ENCODE measurements at regions not wholly inside any gene's neighbourhood (a gene's known extent, or its start where the extent isn't known, plus 50 kb on each side); places are given as distances from the start of the nearest gene placed in this dataset.
"Not testable (repeated sequence)": the region's sequence is repeated elsewhere in the genome, so short reads cannot be mapped to it uniquely, and the experiment has no call there.

DNA sequence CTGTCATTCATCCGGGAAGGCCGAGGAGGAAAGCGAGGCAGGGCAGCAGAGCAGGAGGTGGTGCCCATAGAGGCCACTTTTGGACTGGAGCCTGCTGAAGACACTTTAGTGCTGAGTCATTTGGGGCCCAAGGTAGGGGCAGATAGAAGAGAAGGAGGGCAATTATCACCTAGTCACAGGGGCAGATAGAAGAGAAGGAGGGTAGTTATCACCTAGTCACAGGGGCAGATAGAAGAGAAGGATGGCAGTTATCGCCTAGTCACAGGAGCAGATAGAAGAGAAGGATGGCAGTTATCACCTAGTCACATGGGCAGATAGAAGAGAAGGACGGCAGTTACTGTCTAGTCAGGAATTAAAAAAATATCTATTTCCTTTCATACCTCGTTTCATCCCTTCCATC is 1372.6 kb downstream of the FOXD4L5 start:
- H3K4me3 Mint-ChIP-seq; DNase-seq; H3K4me1 Mint-ChIP-seq (ENCODE audit: low read depth); H3K27me3 Mint-ChIP-seq (ENCODE audit: low read depth); H3K27ac Mint-ChIP-seq; ATAC-seq (replicated peaks in 1 of 2): not testable (repeated sequence)
- peaks cover 13 to 17% of the 10 kb centered on the region in 2 donors for H3K9me3 Mint-ChIP-seq
- H3K36me3 Mint-ChIP-seq (ENCODE audit: insufficient read depth in 2 of 2): peaks cover 9 to 11% of the 10 kb centered on the region in 2 donors

- H3K27me3 Mint-ChIP-seq (ENCODE audit: low read depth); H3K4me3 Mint-ChIP-seq; H3K36me3 Mint-ChIP-seq (ENCODE audit: insufficient read depth in 2 of 2); H3K4me1 Mint-ChIP-seq (ENCODE audit: low read depth); ATAC-seq (replicated peaks in 1 of 2); H3K27ac Mint-ChIP-seq; DNase-seq: not testable (repeated sequence)
- H3K9me3 Mint-ChIP-seq: peaks cover 13% of the 10 kb centered on the region in 2 donors
These were observed 1375.9 kb downstream of the FOXD4L5 start for GRCh38 chr9:63909076-63909475.

DNA sequence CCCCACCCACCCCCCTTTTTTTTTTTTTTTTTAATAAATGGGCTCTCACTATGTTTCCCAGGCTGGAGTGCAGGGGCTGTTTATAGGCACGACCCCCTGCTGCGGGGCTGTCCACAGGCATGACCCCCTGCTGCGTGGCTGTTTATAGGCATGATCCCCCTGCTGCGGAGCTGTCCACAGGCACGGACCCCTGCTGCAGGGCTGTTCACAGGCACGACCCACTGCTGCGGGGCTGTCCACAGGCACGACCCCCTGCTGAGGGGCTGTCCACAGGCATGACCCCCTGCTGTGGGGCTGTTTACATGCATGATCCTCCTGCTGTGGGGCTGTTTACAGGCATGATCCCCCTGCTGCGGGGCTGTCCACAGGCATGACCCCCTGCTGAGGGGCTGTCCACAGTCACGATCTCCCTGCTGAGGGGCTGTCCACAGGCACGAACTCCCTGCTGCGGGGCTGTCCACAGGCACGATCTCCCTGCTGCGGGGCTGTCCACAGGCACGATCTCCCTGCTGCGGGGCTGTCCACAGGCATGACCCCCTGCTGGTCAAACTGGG is 1385.3 kb downstream of the FOXD4L5 start:
- H3K4me3 Mint-ChIP-seq; H3K4me1 Mint-ChIP-seq (ENCODE audit: low read depth); DNase-seq; ATAC-seq (replicated peaks in 1 of 2); H3K27ac Mint-ChIP-seq; H3K36me3 Mint-ChIP-seq (ENCODE audit: insufficient read depth in 2 of 2); H3K27me3 Mint-ChIP-seq (ENCODE audit: low read depth); H3K9me3 Mint-ChIP-seq: not testable (repeated sequence)

- not testable (repeated sequence) for H3K4me1 Mint-ChIP-seq (ENCODE audit: low read depth); H3K36me3 Mint-ChIP-seq (ENCODE audit: insufficient read depth in 2 of 2); H3K27ac Mint-ChIP-seq; H3K27me3 Mint-ChIP-seq (ENCODE audit: low read depth); DNase-seq; H3K4me3 Mint-ChIP-seq; H3K9me3 Mint-ChIP-seq; ATAC-seq (replicated peaks in 1 of 2)
These were observed 1403.6 kb downstream of the FOXD4L5 start for GRCh38 chr9:63881386-63881785.

DNA sequence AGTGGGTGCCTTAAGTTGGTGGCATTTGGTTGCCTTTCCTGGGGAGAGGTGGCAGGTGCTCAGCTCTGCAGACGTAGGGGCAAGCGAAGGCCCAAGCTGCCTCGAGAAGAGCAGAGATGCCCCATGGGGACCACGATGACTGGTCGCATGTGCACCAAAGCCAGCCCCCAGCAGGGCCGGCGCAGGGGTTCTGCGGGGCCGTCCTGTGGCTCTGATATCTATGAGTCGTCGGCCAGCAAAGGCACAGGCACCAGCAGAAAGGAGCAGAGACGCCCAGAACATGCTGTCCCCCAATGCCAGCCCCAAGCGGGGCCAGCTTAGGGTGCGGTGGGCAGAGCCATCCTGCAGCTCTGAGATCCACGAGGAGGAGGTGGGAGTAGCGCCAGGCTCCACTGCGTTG is 1408.6 kb downstream of the FOXD4L5 start:
- H3K36me3 Mint-ChIP-seq (ENCODE audit: insufficient read depth in 2 of 2); H3K4me1 Mint-ChIP-seq (ENCODE audit: low read depth); H3K27me3 Mint-ChIP-seq (ENCODE audit: low read depth); DNase-seq; H3K27ac Mint-ChIP-seq; H3K4me3 Mint-ChIP-seq; ATAC-seq (replicated peaks in 1 of 2); H3K9me3 Mint-ChIP-seq: not testable (repeated sequence)

GRCh38 chr9:63859475-63860215 is 1425.4 kb downstream of the FOXD4L5 start:
- H3K27ac Mint-ChIP-seq: no peak overlapping the region
- H3K9me3 Mint-ChIP-seq: peaks cover 3 to 6% of the 10 kb centered on the region in 2 donors
- peak overlapping the region; percentile 48 to 65 for H3K4me3 Mint-ChIP-seq
- ATAC-seq (replicated peaks in 1 of 2) (peak; percentile 41 to 60), DNase-seq (peak; percentile 25 to 28)
- H3K36me3 Mint-ChIP-seq (ENCODE audit: insufficient read depth in 2 of 2): peaks cover 4 to 5% of the 10 kb centered on the region in 2 donors
- H3K27me3 Mint-ChIP-seq (ENCODE audit: low read depth): no peaks in the 10 kb centered on the region
- H3K4me1 Mint-ChIP-seq (ENCODE audit: low read depth): no peaks in the 10 kb centered on the region

- H3K27me3 Mint-ChIP-seq (ENCODE audit: low read depth); H3K9me3 Mint-ChIP-seq; H3K36me3 Mint-ChIP-seq (ENCODE audit: insufficient read depth in 2 of 2); H3K27ac Mint-ChIP-seq; ATAC-seq (replicated peaks in 1 of 2); H3K4me1 Mint-ChIP-seq (ENCODE audit: low read depth); DNase-seq: not testable (repeated sequence)
- H3K4me3 Mint-ChIP-seq: peak overlapping the region; percentile 48 to 64
These were observed 1425.9 kb downstream of the FOXD4L5 start for GRCh38 chr9:63859090-63859474.

DNA sequence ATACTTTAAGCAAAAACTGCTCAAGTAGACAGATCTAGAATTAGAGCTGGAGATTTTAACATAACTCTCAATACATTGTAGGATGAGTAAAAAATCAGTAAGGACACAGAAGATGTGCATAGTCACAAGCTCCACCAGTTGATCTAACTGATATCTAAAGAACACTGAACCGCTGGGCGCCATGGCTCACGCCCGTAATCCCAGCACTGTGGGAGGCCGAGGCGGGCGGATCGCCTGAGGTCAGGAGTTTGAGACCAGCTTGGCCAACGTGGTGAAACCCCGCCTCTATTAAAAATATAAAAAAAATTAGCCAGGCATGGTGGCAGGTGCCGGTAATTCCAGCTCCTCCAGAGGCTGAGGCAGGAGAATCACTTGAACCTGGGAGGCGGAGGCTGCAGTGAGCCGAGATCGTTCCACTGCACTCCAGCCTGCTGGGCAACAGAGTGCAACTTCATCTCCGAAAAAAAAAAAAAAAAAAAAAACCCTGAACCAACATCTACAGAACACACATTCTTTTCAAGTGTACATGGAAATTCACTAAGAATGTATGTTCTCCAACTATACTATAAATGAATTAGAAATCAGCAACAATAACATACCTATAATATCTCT is 1431.8 kb downstream of the FOXD4L5 start:
- not testable (repeated sequence) for H3K9me3 Mint-ChIP-seq; H3K4me3 Mint-ChIP-seq; H3K27me3 Mint-ChIP-seq (ENCODE audit: low read depth); H3K4me1 Mint-ChIP-seq (ENCODE audit: low read depth); H3K36me3 Mint-ChIP-seq (ENCODE audit: insufficient read depth in 2 of 2); ATAC-seq (replicated peaks in 1 of 2); DNase-seq; H3K27ac Mint-ChIP-seq

DNA sequence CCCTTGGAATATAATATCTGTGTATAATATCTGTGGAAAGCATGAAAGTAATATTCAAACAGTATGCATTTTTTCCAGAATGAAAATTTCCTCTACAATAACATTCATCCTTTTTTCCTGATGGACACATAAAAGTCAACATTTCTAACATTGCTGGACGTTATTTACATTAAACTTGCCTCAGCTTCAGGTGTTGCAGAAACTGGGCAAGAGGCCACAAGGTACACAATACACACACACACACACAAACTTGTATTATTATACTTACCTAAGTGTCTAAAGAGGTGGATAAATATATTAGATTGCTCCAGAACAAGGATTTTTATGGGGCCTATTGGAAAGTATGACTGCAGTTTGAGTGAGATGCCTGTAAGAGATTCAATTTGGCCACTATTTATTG is 1460.2 kb downstream of the FOXD4L5 start:
- not testable (repeated sequence) for H3K36me3 Mint-ChIP-seq (ENCODE audit: insufficient read depth in 2 of 2); H3K27me3 Mint-ChIP-seq (ENCODE audit: low read depth); H3K27ac Mint-ChIP-seq; H3K4me1 Mint-ChIP-seq (ENCODE audit: low read depth); DNase-seq; ATAC-seq (replicated peaks in 1 of 2); H3K4me3 Mint-ChIP-seq
- H3K9me3 Mint-ChIP-seq: peaks cover 11 to 15% of the 10 kb centered on the region in 2 donors

- H3K36me3 Mint-ChIP-seq (ENCODE audit: insufficient read depth in 2 of 2); H3K27me3 Mint-ChIP-seq (ENCODE audit: low read depth); H3K4me3 Mint-ChIP-seq; H3K4me1 Mint-ChIP-seq (ENCODE audit: low read depth); DNase-seq; H3K27ac Mint-ChIP-seq: not testable (repeated sequence)
- ATAC-seq (replicated peaks in 1 of 2): peak; percentile 50 to 51
- H3K9me3 Mint-ChIP-seq: peaks cover 11 to 12% of the 10 kb centered on the region in 2 donors
These were observed 1461.4 kb downstream of the FOXD4L5 start for GRCh38 chr9:63823375-63824201.

GRCh38 chr9:63822615-63823374 is 1462.2 kb downstream of the FOXD4L5 start:
- not testable (repeated sequence) for H3K27me3 Mint-ChIP-seq (ENCODE audit: low read depth); DNase-seq; H3K36me3 Mint-ChIP-seq (ENCODE audit: insufficient read depth in 2 of 2); H3K4me3 Mint-ChIP-seq; H3K4me1 Mint-ChIP-seq (ENCODE audit: low read depth); H3K27ac Mint-ChIP-seq
- peak in 1 of 2 donors; percentile 8 for ATAC-seq (replicated peaks in 1 of 2)
- peaks cover 12 to 13% of the 10 kb centered on the region in 2 donors for H3K9me3 Mint-ChIP-seq

DNA sequence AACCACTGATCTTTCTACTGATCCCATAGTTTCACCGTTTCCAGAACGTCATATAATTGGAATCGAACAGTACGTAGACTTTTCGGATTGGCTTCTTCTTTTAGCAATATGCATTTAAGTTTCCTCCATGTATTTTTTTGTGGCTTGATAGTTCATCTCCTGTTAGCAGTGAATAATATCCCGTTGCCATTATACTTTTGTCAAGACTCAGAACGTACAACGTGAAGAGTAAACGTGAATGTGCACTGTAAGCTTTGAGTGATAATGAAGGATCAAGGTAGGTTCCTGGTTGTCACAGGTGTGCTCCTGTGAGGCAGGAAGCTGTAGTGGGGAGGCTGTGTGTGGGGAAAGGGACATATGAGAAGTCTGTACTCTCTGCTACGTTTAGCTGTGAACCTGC is 1463.7 kb downstream of the FOXD4L5 start:
- Mint-ChIP-seq H3K4me1 (ENCODE audit: low read depth) (peaks cover 19% of the 10 kb centered on the region), H3K9me3 (peaks cover 12 to 15% of the 10 kb centered on the region in 2 donors), H3K36me3 (ENCODE audit: insufficient read depth in 2 of 2) (peaks cover 11 to 16% of the 10 kb centered on the region in 2 donors), H3K27me3 (ENCODE audit: low read depth) (peaks cover 18% of the 10 kb centered on the region)
- H3K27ac Mint-ChIP-seq; H3K4me3 Mint-ChIP-seq; DNase-seq; ATAC-seq (replicated peaks in 1 of 2): not testable (repeated sequence)

All from activated T-cell treated with anti-CD3 and anti-CD28 coated beads, Interleukin-2, amount 50 U/mL, for 72 hours (primary cell).